ENCODE measurements at regions not wholly inside any gene's neighbourhood (a gene's known extent, or its start where the extent isn't known, plus 50 kb on each side); places are given as distances from the start of the nearest gene placed in this dataset.

GRCh38 chr6:126461045-126461444 is 121.1 kb downstream of the CENPW start:
- Histone ChIP-seq H3K79me2 (ENCODE audit: low read depth) (no peaks in the 10 kb centered on the region), H3F3A (ENCODE audit: insufficient read depth, low read depth) (no peaks in the 10 kb centered on the region), H3K4me3 (no peak overlapping the region), H3K4me1 (replicated peaks; ENCODE audit: insufficient read depth) (no peaks in the 10 kb centered on the region), H3K4me2 (no peak overlapping the region), H3K9me3 (ENCODE audit: insufficient read depth, low read depth) (no peaks in the 10 kb centered on the region), H3K9me2 (ENCODE audit: insufficient read depth) (no peaks in the 10 kb centered on the region; the same call in 1 of the 2 replicates), H3K27me3 (ENCODE audit: insufficient read depth, low read depth) (no peaks in the 10 kb centered on the region), H3K36me3 (ENCODE audit: low read depth) (no peaks in the 10 kb centered on the region), H4K20me1 (ENCODE audit: insufficient read depth) (no peaks in the 10 kb centered on the region), H2AFZ (no peak overlapping the region), H3K27ac (no peak overlapping the region)
- no peak for TF ChIP-seq EZH2 (IDR thresholded peaks at IDR 0.05; ENCODE audit: low read depth)
- no peak for TF ChIP-seq CTCF (conservative IDR thresholded peaks at IDR 0.05)
- no TSS peak for BruUV-seq (replicated peaks)
- ChIA-PET POLR2A (ENCODE audit: unreplicated experiment) (no interaction called here), CTCF (no interaction called here)
- DNase-seq: no peak
- intact Hi-C loops (cut with micrococcal nuclease; ENCODE audit: unreplicated experiment): no loop called here

- TF ChIP-seq EZH2 (IDR thresholded peaks at IDR 0.05; ENCODE audit: low read depth): no peak
- no peak for TF ChIP-seq CTCF (conservative IDR thresholded peaks at IDR 0.05)
- H3K9me3 ChIP-seq (ENCODE audit: insufficient read depth, low read depth): no peaks in the 10 kb centered on the region
- no peaks in the 10 kb centered on the region for H4K20me1 ChIP-seq (ENCODE audit: insufficient read depth)
- no peaks in the 10 kb centered on the region; the same call in 1 of the 2 replicates for H3K9me2 ChIP-seq (ENCODE audit: insufficient read depth)
- no peaks in the 10 kb centered on the region for H3K4me1 ChIP-seq (replicated peaks; ENCODE audit: insufficient read depth)
- H3K27me3 ChIP-seq (ENCODE audit: insufficient read depth, low read depth): no peaks in the 10 kb centered on the region
- H3K79me2 ChIP-seq (ENCODE audit: low read depth): no peaks in the 10 kb centered on the region
- no peak for DNase-seq
- ChIA-PET POLR2A (ENCODE audit: unreplicated experiment) (no interaction called here), CTCF (no interaction called here)
- no peaks in the 10 kb centered on the region for H3F3A ChIP-seq (ENCODE audit: insufficient read depth, low read depth)
- no peak overlapping the region for H3K27ac ChIP-seq
- H2AFZ ChIP-seq: no peak overlapping the region
- no peak overlapping the region for H3K4me2 ChIP-seq
- no TSS peak for BruUV-seq (replicated peaks)
- H3K4me3 ChIP-seq: no peak overlapping the region
- intact Hi-C loops (cut with micrococcal nuclease; ENCODE audit: unreplicated experiment): no loop called here
- H3K36me3 ChIP-seq (ENCODE audit: low read depth): no peaks in the 10 kb centered on the region
Measured at GRCh38 chr6:126464245-126464644, 124.3 kb downstream of the CENPW start.

GRCh38 chr6:126475449-126475848 is 135.5 kb downstream of the CENPW start:
- H3K4me2 ChIP-seq: no peak overlapping the region
- ChIA-PET CTCF (no interaction called here), POLR2A (ENCODE audit: unreplicated experiment) (no interaction called here)
- no peaks in the 10 kb centered on the region for H4K20me1 ChIP-seq (ENCODE audit: insufficient read depth)
- peaks cover 12% of the 10 kb centered on the region; the same call in 1 of the 2 replicates for H3K9me2 ChIP-seq (ENCODE audit: insufficient read depth)
- H2AFZ ChIP-seq: no peak overlapping the region
- H3K4me1 ChIP-seq (replicated peaks; ENCODE audit: insufficient read depth): no peaks in the 10 kb centered on the region
- no peak for DNase-seq
- TF ChIP-seq EZH2 (IDR thresholded peaks at IDR 0.05; ENCODE audit: low read depth) (no peak), CTCF (conservative IDR thresholded peaks at IDR 0.05) (no peak)
- H3K79me2 ChIP-seq (ENCODE audit: low read depth): no peaks in the 10 kb centered on the region
- no peak overlapping the region for H3K4me3 ChIP-seq
- no peak overlapping the region for H3K27ac ChIP-seq
- H3K36me3 ChIP-seq (ENCODE audit: low read depth): no peaks in the 10 kb centered on the region
- intact Hi-C loops (cut with micrococcal nuclease; ENCODE audit: unreplicated experiment): no loop called here
- H3K27me3 ChIP-seq (ENCODE audit: insufficient read depth, low read depth): no peaks in the 10 kb centered on the region
- H3K9me3 ChIP-seq (ENCODE audit: insufficient read depth, low read depth): no peaks in the 10 kb centered on the region
- BruUV-seq (replicated peaks): no TSS peak
- H3F3A ChIP-seq (ENCODE audit: insufficient read depth, low read depth): no peaks in the 10 kb centered on the region

Data from PC-9 (cell line).